ENCODE measurements at regions not wholly inside any gene's neighbourhood (a gene's known extent, or its start where the extent isn't known, plus 50 kb on each side); places are given as distances from the start of the nearest gene placed in this dataset.

DNA sequence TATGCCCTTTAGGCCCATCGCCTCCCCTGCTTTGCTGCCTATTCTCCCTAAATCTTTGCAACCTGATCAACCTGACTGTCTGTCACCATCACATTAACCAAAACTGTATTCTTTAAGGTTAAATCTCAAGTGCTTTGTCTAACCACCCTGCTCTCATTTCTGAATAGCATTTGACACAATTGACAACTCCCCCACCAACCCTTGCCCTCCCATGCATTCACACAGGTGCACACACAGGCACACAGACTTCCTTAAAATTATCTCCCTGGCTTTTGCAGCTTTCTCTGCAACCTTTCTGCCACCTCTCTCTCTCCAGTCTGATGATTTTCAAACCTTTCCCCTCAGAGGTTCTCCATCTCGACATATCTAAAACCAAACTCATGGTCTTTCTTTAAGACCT lies 64.6 kb upstream of the ST8SIA3 start:
- Histone ChIP-seq H3K36me3 (replicated peaks in 1 of 2; ENCODE audit: control extremely low read depth in 1 of 2, control insufficient read depth in 1 of 2, extremely low read depth in 1 of 2, insufficient read depth in 2 of 2, low read length in 1 of 2) (no peaks in the 10 kb centered on the region), H3K4me1 (ENCODE audit: control insufficient read depth in 2 of 2, insufficient read depth in 2 of 2, low read length in 2 of 2) (no peaks in the 10 kb centered on the region), H3K4me2 (replicated peaks; ENCODE audit: low read depth, low read length, poor library complexity, severe bottlenecking) (no peak overlapping the region), H3K79me2 (ENCODE audit: control insufficient read depth, insufficient read depth, low read length) (no peaks in the 10 kb centered on the region), H3K27me3 (replicated peaks in 1 of 4; ENCODE audit: control extremely low read depth in 1 of 4, control insufficient read depth in 3 of 4, insufficient read depth in 4 of 4, low read length in 3 of 4) (peaks cover 0 to 3% (median 0%) of the 10 kb centered on the region in 4 experiments), H3K27ac (ENCODE audit: low read length in 2 of 2) (no peak overlapping the region), H3K4me3 (ENCODE audit: control extremely low read depth in 1 of 5, extremely low read depth in 1 of 5, insufficient read depth in 1 of 5, low read depth in 2 of 5, low read length in 4 of 5) (no peak overlapping the region), H3K9me3 (ENCODE audit: control extremely low read depth in 1 of 3, control insufficient read depth in 2 of 3, insufficient read depth in 1 of 3, low read length in 2 of 3) (peaks cover 0 to 8% (median 4%) of the 10 kb centered on the region in 3 donors), H3K9ac (ENCODE audit: low read length) (no peak overlapping the region), H4K20me1 (ENCODE audit: control insufficient read depth, insufficient read depth, low read length, poor library complexity, severe bottlenecking) (no peaks in the 10 kb centered on the region), H2AFZ (ENCODE audit: insufficient read depth, low read depth, low read length, poor library complexity, severe bottlenecking) (no peak overlapping the region)
- WGBS (ENCODE audit: insufficient coverage): 81% methylated on average over 2 of the region's 2 CpGs
- CTCF ChIA-PET: no interaction called here
- H3K27me3 Mint-ChIP-seq: peaks cover 10% of the 10 kb centered on the region
- H3K9me3 Mint-ChIP-seq (ENCODE audit: insufficient read depth): peaks cover 6% of the 10 kb centered on the region
- H3K27ac Mint-ChIP-seq: no peak overlapping the region
- TF ChIP-seq, protein P1, sequence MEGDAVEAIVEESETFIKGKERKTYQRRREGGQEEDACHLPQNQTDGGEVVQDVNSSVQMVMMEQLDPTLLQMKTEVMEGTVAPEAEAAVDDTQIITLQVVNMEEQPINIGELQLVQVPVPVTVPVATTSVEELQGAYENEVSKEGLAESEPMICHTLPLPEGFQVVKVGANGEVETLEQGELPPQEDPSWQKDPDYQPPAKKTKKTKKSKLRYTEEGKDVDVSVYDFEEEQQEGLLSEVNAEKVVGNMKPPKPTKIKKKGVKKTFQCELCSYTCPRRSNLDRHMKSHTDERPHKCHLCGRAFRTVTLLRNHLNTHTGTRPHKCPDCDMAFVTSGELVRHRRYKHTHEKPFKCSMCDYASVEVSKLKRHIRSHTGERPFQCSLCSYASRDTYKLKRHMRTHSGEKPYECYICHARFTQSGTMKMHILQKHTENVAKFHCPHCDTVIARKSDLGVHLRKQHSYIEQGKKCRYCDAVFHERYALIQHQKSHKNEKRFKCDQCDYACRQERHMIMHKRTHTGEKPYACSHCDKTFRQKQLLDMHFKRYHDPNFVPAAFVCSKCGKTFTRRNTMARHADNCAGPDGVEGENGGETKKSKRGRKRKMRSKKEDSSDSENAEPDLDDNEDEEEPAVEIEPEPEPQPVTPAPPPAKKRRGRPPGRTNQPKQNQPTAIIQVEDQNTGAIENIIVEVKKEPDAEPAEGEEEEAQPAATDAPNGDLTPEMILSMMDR (IDR thresholded peaks at IDR 0.05): no peak
- TF ChIP-seq EZH2 (IDR thresholded peaks at IDR 0.05; ENCODE audit: borderline replicate concordance, insufficient read depth, low read depth, low read length, poor library complexity, severe bottlenecking): no peak
- ATAC-seq (ENCODE audit: low read depth): no peak
- no peak overlapping the region for H3K4me3 Mint-ChIP-seq
- no peaks in the 10 kb centered on the region for H3K4me1 Mint-ChIP-seq
- POLR2A ChIA-PET: no interaction called here
- no peak for DNase-seq
- intact Hi-C loops (cut with micrococcal nuclease): no loop called here

DNA sequence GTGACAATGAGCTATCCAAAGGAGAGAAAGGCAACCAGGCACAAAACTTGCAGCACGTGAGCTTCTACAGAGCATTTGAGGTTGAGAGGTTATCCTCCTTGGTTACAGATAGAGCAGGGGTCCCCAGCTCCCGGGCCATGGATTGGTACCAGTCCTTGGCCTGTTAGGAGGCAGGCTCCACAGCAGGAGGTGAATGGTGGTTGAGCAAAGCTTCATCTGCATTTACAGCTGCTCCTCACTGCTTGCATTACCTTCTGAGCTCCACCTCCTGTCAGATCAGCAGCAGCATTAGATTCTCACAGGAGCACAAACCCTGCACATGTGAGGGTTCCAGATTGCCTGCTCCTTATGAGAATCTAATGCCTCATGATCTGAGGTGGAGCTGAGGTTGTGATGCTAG lies 57.8 kb upstream of the ST8SIA3 start:
- intact Hi-C loops (cut with micrococcal nuclease): no loop called here
- CTCF ChIA-PET: no interaction called here
- TF ChIP-seq, protein P1 (IDR thresholded peaks at IDR 0.05): no peak
- TF ChIP-seq EZH2 (IDR thresholded peaks at IDR 0.05; ENCODE audit: borderline replicate concordance, insufficient read depth, low read depth, low read length, poor library complexity, severe bottlenecking): no peak
- DNase-seq (no peak), ATAC-seq (ENCODE audit: low read depth) (no peak)
- WGBS (ENCODE audit: insufficient coverage): 80% methylated on average over 1 of the region's 2 CpGs
- no peaks in the 10 kb centered on the region for H3K4me1 ChIP-seq (ENCODE audit: control insufficient read depth in 2 of 2, insufficient read depth in 2 of 2, low read length in 2 of 2)
- peaks cover 0 to 1% (median 0%) of the 10 kb centered on the region in 3 donors for H3K9me3 ChIP-seq (ENCODE audit: control extremely low read depth in 1 of 3, control insufficient read depth in 2 of 3, insufficient read depth in 1 of 3, low read length in 2 of 3)
- no peaks in the 10 kb centered on the region for H4K20me1 ChIP-seq (ENCODE audit: control insufficient read depth, insufficient read depth, low read length, poor library complexity, severe bottlenecking)
- no peaks in the 10 kb centered on the region for H3K79me2 ChIP-seq (ENCODE audit: control insufficient read depth, insufficient read depth, low read length)
- no peak overlapping the region for H3K9ac ChIP-seq (ENCODE audit: low read length)
- H3K27ac ChIP-seq (ENCODE audit: low read length in 2 of 2): no peak overlapping the region
- peaks cover 0 to 3% (median 1%) of the 10 kb centered on the region in 4 experiments for H3K27me3 ChIP-seq (replicated peaks in 1 of 4; ENCODE audit: control extremely low read depth in 1 of 4, control insufficient read depth in 3 of 4, insufficient read depth in 4 of 4, low read length in 3 of 4)
- H3K9me3 Mint-ChIP-seq (ENCODE audit: insufficient read depth): peaks cover under 1% of the 10 kb centered on the region
- no peak overlapping the region for H3K27ac Mint-ChIP-seq
- no peaks in the 10 kb centered on the region for H3K36me3 ChIP-seq (replicated peaks in 1 of 2; ENCODE audit: control extremely low read depth in 1 of 2, control insufficient read depth in 1 of 2, extremely low read depth in 1 of 2, insufficient read depth in 2 of 2, low read length in 1 of 2)
- H3K4me1 Mint-ChIP-seq: no peaks in the 10 kb centered on the region
- no peak overlapping the region for H3K4me3 Mint-ChIP-seq
- H2AFZ ChIP-seq (ENCODE audit: insufficient read depth, low read depth, low read length, poor library complexity, severe bottlenecking): no peak overlapping the region
- no peak overlapping the region for H3K4me3 ChIP-seq (ENCODE audit: control extremely low read depth in 1 of 5, extremely low read depth in 1 of 5, insufficient read depth in 1 of 5, low read depth in 2 of 5, low read length in 4 of 5)
- H3K27me3 Mint-ChIP-seq: peaks cover 29% of the 10 kb centered on the region
- POLR2A ChIA-PET: no interaction called here
- no peak overlapping the region for H3K4me2 ChIP-seq (replicated peaks; ENCODE audit: low read depth, low read length, poor library complexity, severe bottlenecking)
